ENCODE measurements at regions not wholly inside any gene's neighbourhood (a gene's known extent, or its start where the extent isn't known, plus 50 kb on each side); places are given as distances from the start of the nearest gene placed in this dataset.

DNA sequence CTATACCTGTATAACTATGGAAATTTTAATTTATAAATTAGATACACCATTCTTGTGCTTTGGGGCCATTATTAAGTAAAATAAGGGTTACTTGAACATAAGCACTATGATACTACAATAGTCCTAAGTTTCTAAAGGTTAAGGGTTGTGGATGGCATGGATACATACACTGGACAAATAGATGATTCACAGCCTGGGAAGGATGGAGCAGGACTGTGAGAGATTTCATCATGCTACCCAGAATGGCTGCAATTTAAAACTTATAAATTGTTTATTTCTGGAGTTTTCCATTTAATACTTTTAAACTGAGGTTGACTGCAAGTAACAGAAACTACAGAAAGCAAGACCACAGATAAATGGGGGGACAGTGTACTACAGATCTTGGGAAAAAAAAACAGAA is 295.8 kb upstream of the ZNF804A start (continued):
- TF ChIP-seq, protein P1, sequence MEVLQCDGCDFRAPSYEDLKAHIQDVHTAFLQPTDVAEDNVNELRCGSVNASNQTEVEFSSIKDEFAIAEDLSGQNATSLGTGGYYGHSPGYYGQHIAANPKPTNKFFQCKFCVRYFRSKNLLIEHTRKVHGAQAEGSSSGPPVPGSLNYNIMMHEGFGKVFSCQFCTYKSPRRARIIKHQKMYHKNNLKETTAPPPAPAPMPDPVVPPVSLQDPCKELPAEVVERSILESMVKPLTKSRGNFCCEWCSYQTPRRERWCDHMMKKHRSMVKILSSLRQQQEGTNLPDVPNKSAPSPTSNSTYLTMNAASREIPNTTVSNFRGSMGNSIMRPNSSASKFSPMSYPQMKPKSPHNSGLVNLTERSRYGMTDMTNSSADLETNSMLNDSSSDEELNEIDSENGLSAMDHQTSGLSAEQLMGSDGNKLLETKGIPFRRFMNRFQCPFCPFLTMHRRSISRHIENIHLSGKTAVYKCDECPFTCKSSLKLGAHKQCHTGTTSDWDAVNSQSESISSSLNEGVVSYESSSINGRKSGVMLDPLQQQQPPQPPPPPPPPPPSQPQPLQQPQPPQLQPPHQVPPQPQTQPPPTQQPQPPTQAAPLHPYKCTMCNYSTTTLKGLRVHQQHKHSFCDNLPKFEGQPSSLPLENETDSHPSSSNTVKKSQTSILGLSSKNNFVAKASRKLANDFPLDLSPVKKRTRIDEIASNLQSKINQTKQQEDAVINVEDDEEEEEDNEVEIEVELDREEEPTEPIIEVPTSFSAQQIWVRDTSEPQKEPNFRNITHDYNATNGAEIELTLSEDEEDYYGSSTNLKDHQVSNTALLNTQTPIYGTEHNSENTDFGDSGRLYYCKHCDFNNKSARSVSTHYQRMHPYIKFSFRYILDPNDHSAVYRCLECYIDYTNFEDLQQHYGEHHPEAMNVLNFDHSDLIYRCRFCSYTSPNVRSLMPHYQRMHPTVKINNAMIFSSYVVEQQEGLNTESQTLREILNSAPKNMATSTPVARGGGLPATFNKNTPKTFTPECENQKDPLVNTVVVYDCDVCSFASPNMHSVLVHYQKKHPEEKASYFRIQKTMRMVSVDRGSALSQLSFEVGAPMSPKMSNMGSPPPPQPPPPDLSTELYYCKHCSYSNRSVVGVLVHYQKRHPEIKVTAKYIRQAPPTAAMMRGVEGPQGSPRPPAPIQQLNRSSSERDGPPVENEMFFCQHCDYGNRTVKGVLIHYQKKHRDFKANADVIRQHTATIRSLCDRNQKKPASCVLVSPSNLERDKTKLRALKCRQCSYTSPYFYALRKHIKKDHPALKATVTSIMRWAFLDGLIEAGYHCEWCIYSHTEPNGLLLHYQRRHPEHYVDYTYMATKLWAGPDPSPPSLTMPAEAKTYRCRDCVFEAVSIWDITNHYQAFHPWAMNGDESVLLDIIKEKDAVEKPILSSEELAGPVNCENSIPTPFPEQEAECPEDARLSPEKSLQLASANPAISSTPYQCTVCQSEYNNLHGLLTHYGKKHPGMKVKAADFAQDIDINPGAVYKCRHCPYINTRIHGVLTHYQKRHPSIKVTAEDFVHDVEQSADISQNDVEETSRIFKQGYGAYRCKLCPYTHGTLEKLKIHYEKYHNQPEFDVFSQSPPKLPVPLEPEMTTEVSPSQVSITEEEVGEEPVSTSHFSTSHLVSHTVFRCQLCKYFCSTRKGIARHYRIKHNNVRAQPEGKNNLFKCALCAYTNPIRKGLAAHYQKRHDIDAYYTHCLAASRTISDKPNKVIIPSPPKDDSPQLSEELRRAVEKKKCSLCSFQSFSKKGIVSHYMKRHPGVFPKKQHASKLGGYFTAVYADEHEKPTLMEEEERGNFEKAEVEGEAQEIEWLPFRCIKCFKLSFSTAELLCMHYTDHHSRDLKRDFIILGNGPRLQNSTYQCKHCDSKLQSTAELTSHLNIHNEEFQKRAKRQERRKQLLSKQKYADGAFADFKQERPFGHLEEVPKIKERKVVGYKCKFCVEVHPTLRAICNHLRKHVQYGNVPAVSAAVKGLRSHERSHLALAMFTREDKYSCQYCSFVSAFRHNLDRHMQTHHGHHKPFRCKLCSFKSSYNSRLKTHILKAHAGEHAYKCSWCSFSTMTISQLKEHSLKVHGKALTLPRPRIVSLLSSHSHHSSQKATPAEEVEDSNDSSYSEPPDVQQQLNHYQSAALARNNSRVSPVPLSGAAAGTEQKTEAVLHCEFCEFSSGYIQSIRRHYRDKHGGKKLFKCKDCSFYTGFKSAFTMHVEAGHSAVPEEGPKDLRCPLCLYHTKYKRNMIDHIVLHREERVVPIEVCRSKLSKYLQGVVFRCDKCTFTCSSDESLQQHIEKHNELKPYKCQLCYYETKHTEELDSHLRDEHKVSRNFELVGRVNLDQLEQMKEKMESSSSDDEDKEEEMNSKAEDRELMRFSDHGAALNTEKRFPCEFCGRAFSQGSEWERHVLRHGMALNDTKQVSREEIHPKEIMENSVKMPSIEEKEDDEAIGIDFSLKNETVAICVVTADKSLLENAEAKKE (CRISPR knock-in tag; IDR thresholded peaks at IDR 0.05) = no peak
- TF ChIP-seq JUNB (IDR thresholded peaks at IDR 0.05; ENCODE audit: unreplicated experiment) = no peak
- no peak for TF ChIP-seq NANOG (IDR thresholded peaks at IDR 0.05; ENCODE audit: borderline replicate concordance)
- TF ChIP-seq EZH2phosphoT487 (IDR thresholded peaks at IDR 0.05; ENCODE audit: unreplicated experiment) = no peak
- no peak for TF ChIP-seq POLR2AphosphoS5 (IDR thresholded peaks at IDR 0.05; ENCODE audit: low read depth)
- TF ChIP-seq, protein P2, sequence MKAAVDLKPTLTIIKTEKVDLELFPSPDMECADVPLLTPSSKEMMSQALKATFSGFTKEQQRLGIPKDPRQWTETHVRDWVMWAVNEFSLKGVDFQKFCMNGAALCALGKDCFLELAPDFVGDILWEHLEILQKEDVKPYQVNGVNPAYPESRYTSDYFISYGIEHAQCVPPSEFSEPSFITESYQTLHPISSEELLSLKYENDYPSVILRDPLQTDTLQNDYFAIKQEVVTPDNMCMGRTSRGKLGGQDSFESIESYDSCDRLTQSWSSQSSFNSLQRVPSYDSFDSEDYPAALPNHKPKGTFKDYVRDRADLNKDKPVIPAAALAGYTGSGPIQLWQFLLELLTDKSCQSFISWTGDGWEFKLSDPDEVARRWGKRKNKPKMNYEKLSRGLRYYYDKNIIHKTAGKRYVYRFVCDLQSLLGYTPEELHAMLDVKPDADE (IDR thresholded peaks at IDR 0.05) = no peak
- TF ChIP-seq CREB1 (CRISPR knock-in tag; IDR thresholded peaks at IDR 0.05; ENCODE audit: low read depth) = no peak
- no peak for TF ChIP-seq EZH2 (IDR thresholded peaks at IDR 0.05; ENCODE audit: low read depth, unreplicated experiment)
- TF ChIP-seq ZNF331 (CRISPR knock-in tag; IDR thresholded peaks at IDR 0.05; ENCODE audit: low read depth) = no peak
- TF ChIP-seq, protein P3, sequence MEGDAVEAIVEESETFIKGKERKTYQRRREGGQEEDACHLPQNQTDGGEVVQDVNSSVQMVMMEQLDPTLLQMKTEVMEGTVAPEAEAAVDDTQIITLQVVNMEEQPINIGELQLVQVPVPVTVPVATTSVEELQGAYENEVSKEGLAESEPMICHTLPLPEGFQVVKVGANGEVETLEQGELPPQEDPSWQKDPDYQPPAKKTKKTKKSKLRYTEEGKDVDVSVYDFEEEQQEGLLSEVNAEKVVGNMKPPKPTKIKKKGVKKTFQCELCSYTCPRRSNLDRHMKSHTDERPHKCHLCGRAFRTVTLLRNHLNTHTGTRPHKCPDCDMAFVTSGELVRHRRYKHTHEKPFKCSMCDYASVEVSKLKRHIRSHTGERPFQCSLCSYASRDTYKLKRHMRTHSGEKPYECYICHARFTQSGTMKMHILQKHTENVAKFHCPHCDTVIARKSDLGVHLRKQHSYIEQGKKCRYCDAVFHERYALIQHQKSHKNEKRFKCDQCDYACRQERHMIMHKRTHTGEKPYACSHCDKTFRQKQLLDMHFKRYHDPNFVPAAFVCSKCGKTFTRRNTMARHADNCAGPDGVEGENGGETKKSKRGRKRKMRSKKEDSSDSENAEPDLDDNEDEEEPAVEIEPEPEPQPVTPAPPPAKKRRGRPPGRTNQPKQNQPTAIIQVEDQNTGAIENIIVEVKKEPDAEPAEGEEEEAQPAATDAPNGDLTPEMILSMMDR (conservative IDR thresholded peaks at IDR 0.05; ENCODE audit: low read depth in 2 of 2) = no peak
- TF ChIP-seq STAT1 (IDR thresholded peaks at IDR 0.05; ENCODE audit: unreplicated experiment) = no peak
- no peak for TF ChIP-seq ZNF114 (CRISPR knock-in tag; IDR thresholded peaks at IDR 0.05)

All from GM23338 (cell line).